Lung (tissue), 11 donors: ENCODE measurements at regions not wholly inside any gene's neighbourhood (a gene's known extent, or its start where the extent isn't known, plus 50 kb on each side); places are given as distances from the start of the nearest gene placed in this dataset.

Source experiments
- ATAC-seq: fragments of 200-7000 bp; cut with Tn5 transposase; one replicate; pipeline ENCODE4 v1.9.1; 2020; ENCODE audit warnings: moderate number of reproducible peaks; ENCODE audit not compliant: insufficient read depth, low FRiP score
- DNase-seq, 3 donors: peaks; one replicate each; pipeline ENCODE4 v3.0.0-alpha.2; 2013 to 2017
- H3K27ac ChIP-seq, 2 donors: one replicate each; pipeline ENCODE4 v1.5.1; 2013; ENCODE audit warnings: mild to moderate bottlenecking in 2 of 2, moderate library complexity in 2 of 2, control low read depth in 1 of 2, inconsistent platforms in 1 of 2, low read depth in 1 of 2, low read length in 1 of 2
- H3K27me3 ChIP-seq, 3 donors: one replicate each; pipeline ENCODE4 v1.5.1; 2013; ENCODE audit warnings: low read length in 2 of 3; ENCODE audit not compliant: control insufficient read depth in 3 of 3, insufficient read depth in 3 of 3
- H3K36me3 ChIP-seq, 4 donors: one replicate each; pipeline ENCODE4 v1.5.1; 2013; ENCODE audit warnings: low read length in 4 of 4, mild to moderate bottlenecking in 1 of 4, moderate library complexity in 1 of 4; ENCODE audit not compliant: control insufficient read depth in 4 of 4, insufficient read depth in 4 of 4
- H3K4me1 ChIP-seq, 5 donors: one replicate each; pipeline ENCODE4 v1.5.1; 2013; ENCODE audit warnings: low read length in 5 of 5, mild to moderate bottlenecking in 2 of 5, moderate library complexity in 1 of 5; ENCODE audit not compliant: control insufficient read depth in 5 of 5, insufficient read depth in 5 of 5
- H3K4me3 ChIP-seq: one replicate; pipeline ENCODE4 v1.5.1; 2013; ENCODE audit warnings: mild to moderate bottlenecking, control low read depth, moderate library complexity
- H3K9ac ChIP-seq, 2 donors: one replicate each; pipeline ENCODE4 v1.5.1; 2013; ENCODE audit warnings: low read length in 2 of 2, control low read depth in 1 of 2; ENCODE audit not compliant: insufficient read depth in 1 of 2
- H3K9me3 ChIP-seq, 4 donors: one replicate each; pipeline ENCODE4 v1.5.1; 2013; ENCODE audit warnings: low read length in 3 of 4, mild to moderate bottlenecking in 1 of 4, moderate library complexity in 1 of 4; ENCODE audit not compliant: control insufficient read depth in 4 of 4, insufficient read depth in 3 of 4
- WGBS, 2 donors: extraction: QIAGEN DNeasy Blood & Tissue Kit; methylation state at CpG; one replicate each; pipeline ENCODE4 v1.1.7; 2013; 5-methylcytosine and 5-hydroxymethylcytosine counted together
- TF ChIP-seq, protein P1 (sequence below): IDR thresholded peaks from 2 replicates; pipeline ENCODE4 v1.5.1; 2012; ENCODE audit warnings: mild to moderate bottlenecking; ENCODE audit errors: control extremely low read depth, extremely low read depth
- donor health status: control.
- donor health status: control.
- donor health status: Bipolar disorder and iron deficiency.
- donor health status: healthy.
- donor health status: DM: yes; HTN: yes; CAD: no.

DNA sequence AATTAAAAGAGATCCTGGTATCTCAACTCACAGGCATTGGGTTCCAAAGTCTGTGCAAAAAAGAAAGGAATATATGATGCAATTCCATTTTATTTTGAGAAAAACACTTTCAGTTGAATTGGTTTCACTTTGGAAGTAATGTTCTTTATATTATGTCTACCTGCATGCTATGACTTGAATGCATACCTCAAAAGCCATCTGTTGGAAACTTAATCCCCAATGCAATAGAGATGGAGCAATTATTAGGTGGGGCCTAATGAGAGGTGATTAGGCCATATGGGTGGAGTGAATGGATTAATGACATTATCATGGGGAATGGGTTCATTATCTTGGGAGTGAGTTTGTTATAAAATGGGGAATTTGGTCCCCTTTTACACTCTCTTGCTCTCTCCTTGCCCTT, 293.3 kb downstream of the CSNK1G3 start:
- no peaks in the 10 kb centered on the region for H3K36me3 ChIP-seq
- ATAC-seq = no peak
- H3K9ac ChIP-seq = no peak overlapping the region
- H3K9me3 ChIP-seq = no peaks in the 10 kb centered on the region
- H3K4me1 ChIP-seq = peaks cover 3 to 34% (median 11%) of the 10 kb centered on the region in 5 donors
- H3K27ac ChIP-seq = no peak overlapping the region
- no peak for DNase-seq
- TF ChIP-seq, protein P1, sequence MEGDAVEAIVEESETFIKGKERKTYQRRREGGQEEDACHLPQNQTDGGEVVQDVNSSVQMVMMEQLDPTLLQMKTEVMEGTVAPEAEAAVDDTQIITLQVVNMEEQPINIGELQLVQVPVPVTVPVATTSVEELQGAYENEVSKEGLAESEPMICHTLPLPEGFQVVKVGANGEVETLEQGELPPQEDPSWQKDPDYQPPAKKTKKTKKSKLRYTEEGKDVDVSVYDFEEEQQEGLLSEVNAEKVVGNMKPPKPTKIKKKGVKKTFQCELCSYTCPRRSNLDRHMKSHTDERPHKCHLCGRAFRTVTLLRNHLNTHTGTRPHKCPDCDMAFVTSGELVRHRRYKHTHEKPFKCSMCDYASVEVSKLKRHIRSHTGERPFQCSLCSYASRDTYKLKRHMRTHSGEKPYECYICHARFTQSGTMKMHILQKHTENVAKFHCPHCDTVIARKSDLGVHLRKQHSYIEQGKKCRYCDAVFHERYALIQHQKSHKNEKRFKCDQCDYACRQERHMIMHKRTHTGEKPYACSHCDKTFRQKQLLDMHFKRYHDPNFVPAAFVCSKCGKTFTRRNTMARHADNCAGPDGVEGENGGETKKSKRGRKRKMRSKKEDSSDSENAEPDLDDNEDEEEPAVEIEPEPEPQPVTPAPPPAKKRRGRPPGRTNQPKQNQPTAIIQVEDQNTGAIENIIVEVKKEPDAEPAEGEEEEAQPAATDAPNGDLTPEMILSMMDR = no peak
- no peaks in the 10 kb centered on the region for H3K27me3 ChIP-seq
- H3K4me3 ChIP-seq = no peak overlapping the region

DNA sequence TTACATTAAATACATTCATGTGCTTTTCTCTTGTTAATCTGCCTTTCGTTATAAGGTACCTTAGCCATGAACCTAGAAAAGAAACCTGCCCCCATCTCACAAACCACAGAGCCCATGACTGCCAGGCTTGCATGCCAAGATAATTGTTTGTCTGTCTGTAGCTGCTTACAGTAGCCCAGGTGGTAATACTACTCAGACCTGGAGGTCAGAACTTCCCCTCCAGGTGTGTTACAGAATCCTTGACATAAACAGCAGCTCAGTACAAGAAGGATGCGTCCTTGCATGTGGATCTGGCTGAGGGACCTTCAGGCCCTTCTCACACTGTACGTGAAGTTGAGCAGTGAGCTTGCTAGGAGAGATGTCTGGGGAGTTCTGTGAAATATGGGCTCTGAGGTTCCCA, 291.4 kb downstream of the CSNK1G3 start:
- H3K36me3 ChIP-seq = no peaks in the 10 kb centered on the region
- no peaks in the 10 kb centered on the region for H3K9me3 ChIP-seq
- TF ChIP-seq, protein P1 = no peak
- no peak for ATAC-seq
- no peak overlapping the region for H3K4me3 ChIP-seq
- H3K4me1 ChIP-seq = peaks cover 0 to 16% (median under 1%) of the 10 kb centered on the region in 5 donors
- H3K27me3 ChIP-seq = no peaks in the 10 kb centered on the region
- H3K27ac ChIP-seq = no peak overlapping the region
- no peak for DNase-seq
- WGBS, 2 donors = 89 to 92% methylated on average over 3 of the region's 3 CpGs
- H3K9ac ChIP-seq = no peak overlapping the region

DNA sequence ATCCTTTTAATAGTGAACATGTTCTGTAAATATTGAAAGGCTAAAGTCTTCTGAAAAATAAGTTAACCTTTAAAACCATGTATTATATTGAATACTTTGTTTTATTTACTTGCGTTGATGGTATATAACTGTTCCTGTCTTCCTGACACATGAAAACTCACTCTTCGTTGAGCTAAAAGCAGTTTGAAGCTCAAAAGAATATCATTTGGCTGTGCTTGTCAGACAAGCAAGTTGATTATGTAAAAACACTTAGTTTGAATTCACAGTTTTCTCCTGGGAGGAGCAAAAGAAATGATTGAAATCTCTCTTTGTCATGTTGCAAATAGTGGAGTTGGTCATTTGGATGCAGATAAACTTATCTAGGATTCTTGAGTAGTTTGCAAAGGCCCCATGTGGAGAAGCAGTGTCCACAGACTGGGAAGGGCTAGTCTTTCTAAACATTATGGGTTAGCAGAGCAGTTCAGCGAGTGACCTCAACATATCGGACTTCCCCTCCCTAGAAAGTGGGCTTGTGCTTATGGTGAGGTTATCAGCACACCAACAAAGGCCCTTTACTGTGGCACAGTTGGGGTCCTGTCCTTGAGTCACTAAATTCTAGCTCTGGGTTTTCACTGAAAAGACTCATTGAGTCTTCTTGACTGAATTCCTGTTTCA, 290.4 kb downstream of the CSNK1G3 start:
- TF ChIP-seq, protein P1 = no peak
- no peak overlapping the region for H3K4me3 ChIP-seq

DNA sequence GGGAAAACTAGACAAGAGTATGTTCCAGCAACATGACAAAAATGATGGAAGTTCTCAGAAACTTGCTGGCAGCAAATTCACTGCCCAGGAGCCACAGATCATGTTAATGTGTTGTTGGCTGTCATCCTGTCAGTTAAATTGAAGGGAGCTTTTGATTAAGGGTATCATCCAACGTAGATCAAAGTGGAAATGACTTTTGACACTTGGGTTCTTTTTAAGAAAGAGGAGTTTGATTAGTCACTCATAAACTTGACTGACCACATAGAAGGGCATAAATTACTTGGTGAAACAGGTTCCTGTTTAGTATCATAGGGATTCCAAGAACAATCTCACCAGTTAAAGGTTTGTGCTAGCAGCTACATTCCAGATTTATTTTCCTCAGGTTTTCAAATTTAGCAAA, 288.7 kb downstream of the CSNK1G3 start:
- Histone ChIP-seq H3K9me3 (no peaks in the 10 kb centered on the region), H3K9ac (no peak overlapping the region), H3K4me3 (no peak overlapping the region), H3K4me1 (no peaks in the 10 kb centered on the region), H3K27me3 (no peaks in the 10 kb centered on the region), H3K36me3 (no peaks in the 10 kb centered on the region), H3K27ac (no peak overlapping the region)
- WGBS, 2 donors = 59 to 68% methylated on average over 1 of the region's 1 CpG
- DNase-seq (no peak), ATAC-seq (no peak)
- TF ChIP-seq, protein P1 = no peak

More for the DNA sequence above, 290.4 kb downstream of the CSNK1G3 start:
- Histone ChIP-seq H3K9me3 (no peaks in the 10 kb centered on the region), H3K27me3 (no peaks in the 10 kb centered on the region), H3K9ac (no peak overlapping the region), H3K36me3 (no peaks in the 10 kb centered on the region), H3K4me1 (peaks cover 0 to 7% (median 0%) of the 10 kb centered on the region in 5 donors), H3K27ac (no peak overlapping the region)
- 93 to 96% methylated on average over 4 of the region's 4 CpGs for WGBS, 2 donors
- no peak for ATAC-seq
- no peak for DNase-seq
